Effector memory CD4-positive, alpha-beta T cell (primary cell): ENCODE measurements at regions not wholly inside any gene's neighbourhood (a gene's known extent, or its start where the extent isn't known, plus 50 kb on each side); places are given as distances from the start of the nearest gene placed in this dataset.

Source experiments
- DNase-seq, 3 donors: peaks; one replicate each; pipeline ENCODE4 v3.0.0-alpha.2; 2020
- H3K27ac ChIP-seq: 2 replicates; pipeline ENCODE4 v1.7.0; 2013; ENCODE audit warnings: mild to moderate bottlenecking, low read length, moderate library complexity; ENCODE audit not compliant: insufficient read depth, poor library complexity, severe bottlenecking
- H3K27me3 ChIP-seq: replicated peaks from 2 replicates; pipeline ENCODE4 v1.7.0; 2013; ENCODE audit warnings: mild to moderate bottlenecking, low read length; ENCODE audit not compliant: insufficient read depth, control insufficient read depth, poor library complexity, severe bottlenecking
- H3K36me3 ChIP-seq: 2 replicates; pipeline ENCODE4 v1.7.0; 2013; ENCODE audit warnings: mild to moderate bottlenecking, low read length, moderate library complexity; ENCODE audit not compliant: control insufficient read depth, insufficient read depth
- H3K4me1 ChIP-seq: 2 replicates; pipeline ENCODE4 v1.7.0; 2013; ENCODE audit warnings: low read length, mild to moderate bottlenecking; ENCODE audit not compliant: control insufficient read depth, insufficient read depth, poor library complexity, severe bottlenecking
- H3K4me3 ChIP-seq: 2 replicates; pipeline ENCODE4 v1.7.0; 2013; ENCODE audit warnings: low read length, low read depth, mild to moderate bottlenecking; ENCODE audit not compliant: insufficient read depth, poor library complexity, severe bottlenecking
- H3K9me3 ChIP-seq: 2 replicates; pipeline ENCODE4 v1.7.0; 2013; ENCODE audit warnings: mild to moderate bottlenecking, low read length, moderate library complexity; ENCODE audit not compliant: control insufficient read depth

DNA sequence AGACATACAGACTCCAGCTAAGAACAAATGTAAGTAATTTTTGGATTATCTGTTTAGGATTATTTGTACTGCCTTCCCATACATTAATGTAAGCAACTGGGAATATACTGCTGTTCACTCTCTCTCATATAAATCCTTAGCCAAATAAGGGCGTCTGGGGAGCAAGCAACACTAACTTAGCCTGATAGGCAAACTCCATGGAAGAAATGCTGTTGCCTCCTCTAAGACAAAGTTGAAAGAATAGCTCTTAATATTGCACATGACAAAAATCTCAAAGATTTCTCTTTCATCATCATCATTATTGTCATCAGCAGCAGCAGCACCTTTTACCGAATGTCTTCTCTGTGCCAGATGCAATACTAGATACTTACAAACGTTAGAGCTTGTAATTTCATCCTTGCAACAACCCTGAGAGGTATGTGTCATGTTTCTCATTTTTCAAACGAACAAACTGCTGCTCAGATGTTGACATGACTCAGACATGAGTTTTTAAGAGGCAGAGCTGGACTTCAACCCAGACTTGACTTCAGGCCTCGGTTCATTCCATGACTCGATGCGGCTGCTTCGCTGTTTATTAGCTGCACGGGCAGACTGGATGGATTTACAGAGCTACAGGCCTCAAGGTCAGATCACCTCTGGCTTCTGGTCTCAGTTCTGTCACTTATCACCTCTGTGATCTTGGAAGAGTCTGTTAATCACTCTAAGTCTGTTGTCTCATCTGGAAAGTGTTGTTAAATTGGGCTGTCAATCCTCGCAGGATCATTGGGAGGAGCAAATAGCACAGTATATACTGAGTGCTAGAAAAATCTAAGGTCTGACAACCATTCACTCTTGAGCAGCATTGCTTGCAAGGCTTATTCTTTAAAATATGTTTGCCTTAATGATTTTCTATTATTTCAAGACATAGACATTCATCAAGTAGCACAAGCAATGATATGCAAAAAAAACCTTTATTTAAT is 126.3 kb upstream of the CELF2 start:
- no peak overlapping the region for H3K27ac ChIP-seq
- no peaks in the 10 kb centered on the region for H3K4me1 ChIP-seq
- no peaks in the 10 kb centered on the region for H3K36me3 ChIP-seq
- no peak overlapping the region for H3K4me3 ChIP-seq
- H3K27me3 ChIP-seq = no peaks in the 10 kb centered on the region
- H3K9me3 ChIP-seq = no peaks in the 10 kb centered on the region
- DNase-seq = no peak

DNA sequence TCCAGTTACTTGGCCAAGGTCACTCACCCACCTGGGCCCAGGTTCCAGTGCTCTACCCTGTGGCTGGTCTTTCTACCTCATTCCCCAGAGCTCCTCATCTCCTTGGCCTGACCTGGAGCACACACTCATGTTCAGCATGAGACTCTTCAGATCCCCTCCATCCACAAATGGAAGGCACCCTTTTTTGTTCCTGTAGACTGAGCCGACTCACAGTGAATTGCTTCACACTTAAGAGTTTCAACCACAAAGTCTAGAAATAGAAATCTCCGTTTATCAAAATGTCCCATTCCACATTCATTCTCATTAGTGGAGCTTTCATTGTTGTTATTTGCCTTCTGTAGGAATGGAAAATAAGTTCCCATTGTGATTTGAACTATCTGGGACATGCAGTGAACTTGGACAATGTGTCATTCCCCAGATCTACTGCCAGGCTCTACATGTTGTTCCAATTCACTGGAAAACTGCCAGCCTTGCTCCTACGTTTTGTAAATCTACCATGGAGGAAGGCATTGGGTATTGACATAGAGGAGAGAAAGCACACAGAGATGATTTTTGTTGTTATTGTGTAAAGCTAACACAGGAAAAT is 125.3 kb upstream of the CELF2 start:
- no peak for DNase-seq
- no peaks in the 10 kb centered on the region for H3K4me1 ChIP-seq

DNA sequence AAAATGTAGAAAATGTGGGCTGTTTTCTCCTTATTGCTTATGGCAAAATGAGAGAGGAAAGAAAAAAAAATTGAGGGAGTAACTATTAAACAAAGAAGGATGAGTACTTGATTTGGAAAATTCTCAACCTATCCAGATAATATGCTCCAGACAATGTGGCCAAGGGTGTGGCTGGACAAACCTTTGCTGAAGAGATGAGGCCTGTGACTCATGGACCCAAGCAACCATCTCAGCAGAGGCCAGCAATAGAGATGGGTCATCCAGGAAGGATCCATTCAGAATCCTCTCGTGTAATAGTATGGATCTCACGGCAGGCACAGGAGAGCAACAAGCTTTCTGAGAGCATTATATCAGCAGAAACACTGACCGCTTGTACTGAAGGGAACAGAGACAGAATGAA is 120.3 kb upstream of the CELF2 start:
- Histone ChIP-seq H3K4me1 (no peaks in the 10 kb centered on the region), H3K4me3 (no peak overlapping the region), H3K9me3 (no peaks in the 10 kb centered on the region), H3K27ac (no peak overlapping the region), H3K27me3 (no peaks in the 10 kb centered on the region), H3K36me3 (no peaks in the 10 kb centered on the region)
- DNase-seq = no peak

More for the DNA sequence above, 125.3 kb upstream of the CELF2 start:
- H3K4me3 ChIP-seq = no peak overlapping the region
- H3K27me3 ChIP-seq = no peaks in the 10 kb centered on the region
- no peaks in the 10 kb centered on the region for H3K9me3 ChIP-seq
- H3K27ac ChIP-seq = no peak overlapping the region
- no peaks in the 10 kb centered on the region for H3K36me3 ChIP-seq

DNA sequence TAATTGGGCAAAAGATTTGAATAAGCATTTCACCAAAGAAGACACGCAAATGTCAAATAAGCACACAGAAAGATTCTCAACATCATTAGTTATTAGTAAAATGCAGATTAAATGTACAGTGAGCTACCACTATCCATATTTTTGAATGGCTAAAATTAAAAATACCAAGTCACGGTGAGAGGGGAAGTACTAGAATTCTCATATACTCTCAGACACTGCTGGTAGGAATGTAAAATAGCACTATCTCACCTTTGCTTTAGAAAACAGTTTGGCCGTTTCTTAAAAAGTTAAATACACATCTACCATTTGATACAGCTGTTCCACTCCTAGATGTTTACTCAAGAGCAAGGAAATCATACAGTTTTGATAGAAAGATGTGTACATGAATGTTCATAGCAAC is 115.8 kb upstream of the CELF2 start:
- no peaks in the 10 kb centered on the region for H3K9me3 ChIP-seq
- DNase-seq = no peak
- no peaks in the 10 kb centered on the region for H3K4me1 ChIP-seq
- H3K36me3 ChIP-seq = no peaks in the 10 kb centered on the region
- H3K27ac ChIP-seq = no peak overlapping the region
- no peak overlapping the region for H3K4me3 ChIP-seq
- H3K27me3 ChIP-seq = no peaks in the 10 kb centered on the region

DNA sequence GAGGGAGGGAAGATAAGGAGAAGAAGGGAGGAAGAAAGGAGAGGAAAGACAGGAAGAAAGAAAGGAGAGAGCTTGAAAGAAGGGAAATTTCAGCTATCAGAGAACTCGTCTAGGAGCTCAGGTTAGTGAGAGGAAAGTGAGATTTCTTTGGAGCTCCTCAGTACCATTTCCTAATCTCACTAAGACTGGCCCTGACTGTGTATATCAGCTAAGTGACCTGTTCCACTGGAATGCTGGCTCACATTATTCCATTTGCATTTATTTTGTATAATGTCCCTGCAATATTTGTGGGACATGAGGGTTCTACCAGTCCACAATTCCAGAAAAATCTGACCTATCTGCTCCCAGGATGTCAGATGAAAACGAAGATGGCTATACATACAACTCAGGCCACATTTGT is 114.7 kb upstream of the CELF2 start:
- no peak for DNase-seq

DNA sequence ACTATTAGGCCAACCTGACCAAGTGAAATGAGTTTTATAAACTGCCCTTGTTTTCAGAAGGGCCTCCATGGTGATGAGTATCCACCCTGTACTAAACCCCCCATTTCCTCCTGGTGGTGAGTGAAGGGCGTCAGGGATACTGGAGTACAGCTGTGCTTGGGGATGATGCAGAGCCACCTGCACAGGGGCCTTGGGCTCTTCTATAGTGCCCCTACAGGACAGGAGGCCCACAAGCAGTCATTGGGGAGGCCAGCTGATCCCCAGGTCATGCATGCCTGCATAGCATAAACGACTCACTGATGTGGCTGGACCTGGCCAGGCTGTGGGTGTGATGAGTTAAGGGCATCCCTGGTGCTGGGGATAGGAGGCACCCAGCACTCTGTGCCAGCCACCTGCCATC is 114.1 kb upstream of the CELF2 start:
- H3K36me3 ChIP-seq = no peaks in the 10 kb centered on the region
- no peaks in the 10 kb centered on the region for H3K27me3 ChIP-seq
- no peaks in the 10 kb centered on the region for H3K9me3 ChIP-seq
- H3K4me1 ChIP-seq = no peaks in the 10 kb centered on the region
- no peak overlapping the region for H3K4me3 ChIP-seq
- H3K27ac ChIP-seq = no peak overlapping the region
- DNase-seq = no peak

More for the DNA sequence above, 114.7 kb upstream of the CELF2 start:
- H3K27ac ChIP-seq = no peak overlapping the region
- no peaks in the 10 kb centered on the region for H3K36me3 ChIP-seq
- no peak overlapping the region for H3K4me3 ChIP-seq
- H3K9me3 ChIP-seq = no peaks in the 10 kb centered on the region
- H3K4me1 ChIP-seq = no peaks in the 10 kb centered on the region
- no peaks in the 10 kb centered on the region for H3K27me3 ChIP-seq

DNA sequence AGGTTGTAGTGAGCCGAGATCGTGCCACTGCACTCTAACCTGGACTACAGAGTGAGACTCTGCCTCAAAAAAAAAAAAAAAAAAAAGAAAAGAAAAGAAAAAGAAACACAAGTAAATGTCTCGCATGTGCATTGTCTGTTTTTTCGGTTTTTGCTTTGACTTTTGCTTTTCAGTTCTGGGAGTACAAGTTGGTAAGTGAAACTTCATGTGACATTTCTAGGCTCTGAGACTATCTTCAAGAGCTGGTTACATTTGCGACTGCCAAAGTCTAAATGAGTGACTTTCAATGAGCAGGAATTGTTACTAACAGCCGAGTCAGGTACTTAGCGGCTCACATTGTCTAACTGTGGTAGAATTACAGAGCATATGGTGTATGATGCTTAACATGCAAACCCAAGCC is 107.0 kb upstream of the CELF2 start:
- Histone ChIP-seq H3K27ac (no peak overlapping the region), H3K4me1 (no peaks in the 10 kb centered on the region), H3K36me3 (no peaks in the 10 kb centered on the region), H3K27me3 (no peaks in the 10 kb centered on the region), H3K9me3 (no peaks in the 10 kb centered on the region), H3K4me3 (no peak overlapping the region)
- no peak for DNase-seq

DNA sequence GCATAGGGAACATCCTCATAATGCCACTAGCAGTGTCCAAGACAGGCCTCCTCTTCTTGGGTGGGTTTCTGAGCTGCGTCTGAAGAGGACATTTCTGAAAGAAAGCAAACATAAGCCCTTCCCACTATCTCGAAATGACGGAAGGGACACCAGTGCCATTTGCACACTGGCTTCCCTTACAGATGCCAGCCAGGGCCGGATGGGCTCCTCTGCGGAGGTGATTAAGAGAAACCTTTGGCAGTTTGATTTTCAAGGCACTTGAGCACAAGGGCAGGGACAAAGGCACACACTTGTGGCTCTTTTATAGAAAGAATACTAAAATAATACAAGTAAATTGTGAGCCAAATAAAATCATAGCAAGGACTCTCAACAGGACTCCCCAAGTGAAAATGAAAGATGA is 106.6 kb upstream of the CELF2 start:
- no peaks in the 10 kb centered on the region for H3K9me3 ChIP-seq
- H3K27me3 ChIP-seq = no peaks in the 10 kb centered on the region
- DNase-seq = no peak
- no peak overlapping the region for H3K27ac ChIP-seq
- H3K4me3 ChIP-seq = no peak overlapping the region
- H3K4me1 ChIP-seq = no peaks in the 10 kb centered on the region
- H3K36me3 ChIP-seq = no peaks in the 10 kb centered on the region

DNA sequence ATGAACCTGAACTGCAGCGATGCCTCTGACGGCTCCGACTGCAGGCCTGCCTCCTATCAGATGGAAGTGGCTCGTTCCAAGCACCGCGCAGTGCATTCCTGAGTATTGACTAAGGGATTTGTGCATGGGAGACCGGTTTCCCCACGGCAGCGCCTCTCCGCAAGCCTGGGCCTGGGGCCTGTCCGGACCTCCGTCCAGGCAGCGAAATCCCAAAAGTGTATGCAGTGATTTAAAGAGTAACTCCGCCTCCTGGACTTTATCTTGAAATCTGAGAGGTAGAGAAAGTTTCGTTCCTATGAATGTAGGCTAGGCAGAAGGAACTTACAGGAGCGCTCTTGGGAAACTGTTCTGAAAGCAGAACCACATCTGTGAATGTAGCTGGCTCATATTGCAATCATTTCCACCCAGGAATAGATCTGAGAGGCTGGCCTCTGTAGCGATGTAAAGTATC is 106.2 kb upstream of the CELF2 start:
- H3K4me3 ChIP-seq = no peak overlapping the region
- H3K4me1 ChIP-seq = no peaks in the 10 kb centered on the region
- no peaks in the 10 kb centered on the region for H3K9me3 ChIP-seq
- DNase-seq = no peak
- H3K27ac ChIP-seq = no peak overlapping the region
- H3K27me3 ChIP-seq = no peaks in the 10 kb centered on the region
- H3K36me3 ChIP-seq = no peaks in the 10 kb centered on the region

DNA sequence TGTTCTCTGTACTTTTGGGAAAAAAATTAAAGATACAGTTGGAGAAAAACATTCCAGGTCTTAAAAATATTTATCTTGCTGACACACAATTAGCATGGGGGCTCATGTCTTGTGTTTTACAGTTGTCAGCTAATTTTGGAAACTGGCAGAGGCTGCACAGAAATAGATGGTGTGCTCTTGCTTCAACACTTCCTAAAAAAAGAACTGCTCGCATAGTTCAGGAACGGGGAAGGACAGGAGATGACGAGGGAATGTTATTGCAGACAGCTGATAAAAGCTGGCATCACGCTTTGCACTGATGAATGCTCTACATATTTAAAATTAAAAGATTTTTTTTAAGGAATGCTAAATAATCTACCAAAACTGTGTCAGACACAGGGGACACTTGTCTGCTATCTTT is 103.5 kb upstream of the CELF2 start:
- no peaks in the 10 kb centered on the region for H3K9me3 ChIP-seq
- H3K27ac ChIP-seq = no peak overlapping the region
- no peak for DNase-seq
- H3K4me3 ChIP-seq = no peak overlapping the region
- H3K4me1 ChIP-seq = no peaks in the 10 kb centered on the region
- no peaks in the 10 kb centered on the region for H3K36me3 ChIP-seq
- H3K27me3 ChIP-seq = no peaks in the 10 kb centered on the region
